Activated CD4-positive, alpha-beta T cell treated with anti-CD3 and anti-CD28 coated beads for 36 hours (primary cell): ENCODE measurements at regions not wholly inside any gene's neighbourhood (a gene's known extent, or its start where the extent isn't known, plus 50 kb on each side); places are given as distances from the start of the nearest gene placed in this dataset.

ENCODE experiments used
- ATAC-seq: fragments of 200-7000 bp; cut with Tn5 transposase; one replicate; pipeline ENCODE4 v1.10.0; 2021; ENCODE audit warnings: mild to moderate bottlenecking, moderate library complexity
- CTCF ChIA-PET: fragments of 350-600 bp; sonication (Branson Sonifier 250); formaldehyde crosslinking; loops from one replicate; lab custom pipeline; 2021; ENCODE audit warnings: antibody characterized with exemption; lab: Charles Lee
- POLR2A ChIA-PET: fragments of 350-600 bp; sonication (Branson Sonifier 250); formaldehyde crosslinking; loops from one replicate; lab custom pipeline; 2021; ENCODE audit warnings: antibody characterized with exemption, inconsistent platforms; lab: Charles Lee
- DNase-seq: peaks from one replicate; pipeline ENCODE4 v3.0.0-alpha.2; 2020
- H3K27ac Mint-ChIP-seq: one replicate; pipeline ENCODE4 v1.8.0; 2021; ENCODE audit warnings: mixed read lengths
- H3K27me3 Mint-ChIP-seq: one replicate; pipeline ENCODE4 v1.8.0; 2021; ENCODE audit warnings: mixed read lengths
- H3K36me3 Mint-ChIP-seq: one replicate; pipeline ENCODE4 v1.8.0; 2021; ENCODE audit warnings: low read depth, mixed read lengths
- H3K4me1 Mint-ChIP-seq: one replicate; pipeline ENCODE4 v1.8.0; 2021; ENCODE audit warnings: mixed read lengths
- H3K4me3 Mint-ChIP-seq: one replicate; pipeline ENCODE4 v1.8.0; 2021; ENCODE audit warnings: mild to moderate bottlenecking, moderate library complexity, mixed read lengths
- H3K9me3 Mint-ChIP-seq: one replicate; pipeline ENCODE4 v1.8.0; 2021; ENCODE audit warnings: low read depth, mixed read lengths
- intact Hi-C, 2 experiments: fragments of 100-400 bp; cut with DNase I in 1 of 2; cut with micrococcal nuclease in 1 of 2; formaldehyde crosslinking; loops; one replicate each; pipeline versions ENCODE4 v1.14.2 to v1.15.1; 2022 to 2024; cut with DNase I, micrococcal nuclease

GRCh38 chr3:180092889-180093288, 56.2 kb upstream of the PEX5L start:
- no peak overlapping the region for H3K4me3 Mint-ChIP-seq
- H3K9me3 Mint-ChIP-seq: peaks cover 8% of the 10 kb centered on the region
- H3K4me1 Mint-ChIP-seq: no peaks in the 10 kb centered on the region
- H3K27me3 Mint-ChIP-seq: no peaks in the 10 kb centered on the region
- POLR2A ChIA-PET: no interaction called here
- H3K36me3 Mint-ChIP-seq: no peaks in the 10 kb centered on the region
- CTCF ChIA-PET: no interaction called here
- ATAC-seq (no peak), DNase-seq (no peak)
- intact Hi-C loops: no loop called here
- H3K27ac Mint-ChIP-seq: no peak overlapping the region

- H3K9me3 Mint-ChIP-seq: peaks cover 8% of the 10 kb centered on the region
- intact Hi-C loops: no loop called here
- no peaks in the 10 kb centered on the region for H3K36me3 Mint-ChIP-seq
- H3K4me3 Mint-ChIP-seq: no peak overlapping the region
- H3K4me1 Mint-ChIP-seq: no peaks in the 10 kb centered on the region
- no peak for ATAC-seq
- DNase-seq: no peak
- H3K27ac Mint-ChIP-seq: no peak overlapping the region
- ChIA-PET POLR2A (no interaction called here), CTCF (no interaction called here)
- H3K27me3 Mint-ChIP-seq: no peaks in the 10 kb centered on the region
These were observed 56.8 kb upstream of the PEX5L start for GRCh38 chr3:180093535-180093934.

- CTCF ChIA-PET: interaction anchor here (0.6 kb wide), 1 partner anchor 546 kb away, joined by 3 read pairs; no protein-coding TSS in a partner anchor
- POLR2A ChIA-PET: no interaction called here
- Mint-ChIP-seq H3K27me3 (no peaks in the 10 kb centered on the region), H3K4me3 (no peak overlapping the region), H3K36me3 (no peaks in the 10 kb centered on the region), H3K27ac (no peak overlapping the region), H3K9me3 (peaks cover under 1% of the 10 kb centered on the region), H3K4me1 (no peaks in the 10 kb centered on the region)
- intact Hi-C loops: no loop called here
- no peak for DNase-seq
- no peak for ATAC-seq
These were observed 60.9 kb upstream of the PEX5L start for GRCh38 chr3:180097626-180098025.

GRCh38 chr3:180102134-180102533, 65.4 kb upstream of the PEX5L start:
- intact Hi-C loops: no loop called here
- Mint-ChIP-seq H3K9me3 (no peaks in the 10 kb centered on the region), H3K36me3 (no peaks in the 10 kb centered on the region), H3K4me1 (no peaks in the 10 kb centered on the region), H3K27me3 (no peaks in the 10 kb centered on the region), H3K4me3 (no peak overlapping the region), H3K27ac (no peak overlapping the region)
- CTCF ChIA-PET: interaction anchor here (0.6 to 0.7 kb wide), 2 partner anchors 97 to 1514 kb away, joined by 3 read pairs; no protein-coding TSS in a partner anchor
- POLR2A ChIA-PET: no interaction called here
- ATAC-seq (no peak), DNase-seq (no peak)

- ChIA-PET POLR2A (no interaction called here), CTCF (interaction anchor here (0.7 kb wide), 1 partner anchor 97 kb away, joined by 3 read pairs; no protein-coding TSS in a partner anchor)
- intact Hi-C loops: no loop called here
- Mint-ChIP-seq H3K27ac (no peak overlapping the region), H3K9me3 (no peaks in the 10 kb centered on the region), H3K4me3 (no peak overlapping the region), H3K27me3 (no peaks in the 10 kb centered on the region), H3K36me3 (no peaks in the 10 kb centered on the region), H3K4me1 (no peaks in the 10 kb centered on the region)
- DNase-seq (no peak), ATAC-seq (no peak)
These were observed 65.9 kb upstream of the PEX5L start for GRCh38 chr3:180102604-180103003.

GRCh38 chr3:180116203-180116602, 79.5 kb upstream of the PEX5L start:
- no peaks in the 10 kb centered on the region for H3K36me3 Mint-ChIP-seq
- ChIA-PET POLR2A (no interaction called here), CTCF (interaction anchor here (0.7 kb wide), 1 partner anchor 341 kb away, joined by 3 read pairs; no protein-coding TSS in a partner anchor)
- H3K9me3 Mint-ChIP-seq: no peaks in the 10 kb centered on the region
- no peaks in the 10 kb centered on the region for H3K4me1 Mint-ChIP-seq
- no peak for DNase-seq
- intact Hi-C loops: no loop called here
- no peak overlapping the region for H3K27ac Mint-ChIP-seq
- no peaks in the 10 kb centered on the region for H3K27me3 Mint-ChIP-seq
- no peak for ATAC-seq
- H3K4me3 Mint-ChIP-seq: no peak overlapping the region

- no peak overlapping the region for H3K27ac Mint-ChIP-seq
- no peaks in the 10 kb centered on the region for H3K27me3 Mint-ChIP-seq
- no peaks in the 10 kb centered on the region for H3K36me3 Mint-ChIP-seq
- no peak overlapping the region for H3K4me3 Mint-ChIP-seq
- H3K9me3 Mint-ChIP-seq: no peaks in the 10 kb centered on the region
- CTCF ChIA-PET: interaction anchor here (0.7 kb wide), 1 partner anchor 340 kb away, joined by 3 read pairs; no protein-coding TSS in a partner anchor
- DNase-seq (no peak), ATAC-seq (no peak)
- POLR2A ChIA-PET: no interaction called here
- no peaks in the 10 kb centered on the region for H3K4me1 Mint-ChIP-seq
- intact Hi-C loops: no loop called here
These were observed 79.9 kb upstream of the PEX5L start for GRCh38 chr3:180116658-180117057.

GRCh38 chr3:180117381-180118163, 80.8 kb upstream of the PEX5L start:
- H3K4me3 Mint-ChIP-seq: no peak overlapping the region
- ChIA-PET POLR2A (no interaction called here), CTCF (no interaction called here)
- intact Hi-C loops: no loop called here
- H3K27me3 Mint-ChIP-seq: no peaks in the 10 kb centered on the region
- no peaks in the 10 kb centered on the region for H3K4me1 Mint-ChIP-seq
- no peaks in the 10 kb centered on the region for H3K9me3 Mint-ChIP-seq
- ATAC-seq (no peak), DNase-seq (no peak)
- H3K27ac Mint-ChIP-seq: no peak overlapping the region
- no peaks in the 10 kb centered on the region for H3K36me3 Mint-ChIP-seq

- Mint-ChIP-seq H3K9me3 (no peaks in the 10 kb centered on the region), H3K27me3 (no peaks in the 10 kb centered on the region), H3K36me3 (no peaks in the 10 kb centered on the region), H3K4me3 (no peak overlapping the region), H3K4me1 (no peaks in the 10 kb centered on the region), H3K27ac (no peak overlapping the region)
- DNase-seq (no peak), ATAC-seq (no peak)
- intact Hi-C loops: no loop called here
- POLR2A ChIA-PET: no interaction called here
- CTCF ChIA-PET: no interaction called here
These were observed 82.8 kb upstream of the PEX5L start for GRCh38 chr3:180119567-180119966.

- ATAC-seq (no peak), DNase-seq (no peak)
- Mint-ChIP-seq H3K4me3 (no peak overlapping the region), H3K27ac (no peak overlapping the region), H3K27me3 (no peaks in the 10 kb centered on the region), H3K9me3 (peaks cover 4% of the 10 kb centered on the region), H3K36me3 (no peaks in the 10 kb centered on the region), H3K4me1 (no peaks in the 10 kb centered on the region)
- ChIA-PET CTCF (no interaction called here), POLR2A (no interaction called here)
- intact Hi-C loops: no loop called here
These were observed 87.2 kb upstream of the PEX5L start for GRCh38 chr3:180123928-180124327.

- no peak for ATAC-seq
- no peak overlapping the region for H3K27ac Mint-ChIP-seq
- intact Hi-C loops: no loop called here
- H3K36me3 Mint-ChIP-seq: no peaks in the 10 kb centered on the region
- POLR2A ChIA-PET: no interaction called here
- H3K4me3 Mint-ChIP-seq: no peak overlapping the region
- DNase-seq: no peak
- CTCF ChIA-PET: no interaction called here
- H3K9me3 Mint-ChIP-seq: peaks cover 6% of the 10 kb centered on the region
- H3K4me1 Mint-ChIP-seq: no peaks in the 10 kb centered on the region
- no peaks in the 10 kb centered on the region for H3K27me3 Mint-ChIP-seq
These were observed 94.4 kb upstream of the PEX5L start for GRCh38 chr3:180131169-180131568.

- H3K4me1 Mint-ChIP-seq: no peaks in the 10 kb centered on the region
These were observed 98.4 kb upstream of the PEX5L start for GRCh38 chr3:180135101-180135500.

More at GRCh38 chr3:180135101-180135500, 98.4 kb upstream of the PEX5L start:
- Mint-ChIP-seq H3K36me3 (no peaks in the 10 kb centered on the region), H3K4me3 (no peak overlapping the region), H3K9me3 (no peaks in the 10 kb centered on the region), H3K27me3 (no peaks in the 10 kb centered on the region), H3K27ac (no peak overlapping the region)
- POLR2A ChIA-PET: no interaction called here
- DNase-seq: no peak
- intact Hi-C loops: no loop called here
- CTCF ChIA-PET: no interaction called here
- no peak for ATAC-seq
